ENCODE measurements at regions not wholly inside any gene's neighbourhood (a gene's known extent, or its start where the extent isn't known, plus 50 kb on each side); places are given as distances from the start of the nearest gene placed in this dataset.

- TF ChIP-seq CTCF (IDR thresholded peaks at IDR 0.05) (no peak), POLR2A (IDR thresholded peaks at IDR 0.05) (no peak)
Measured at GRCh38 chr1:216910081-216910840, 187.0 kb upstream of the ESRRG start.

All from adrenal gland (tissue), 5 donors.